LNCAP (cell line): ENCODE measurements at regions not wholly inside any gene's neighbourhood (a gene's known extent, or its start where the extent isn't known, plus 50 kb on each side); places are given as distances from the start of the nearest gene placed in this dataset.

Experiments used
- TF ChIP-seq, protein P1 (sequence below): fragments of 450-650 bp; IDR thresholded peaks from 2 replicates; pipeline ENCODE4 v1.5.1; 2017; ENCODE audit warnings: mild to moderate bottlenecking

DNA sequence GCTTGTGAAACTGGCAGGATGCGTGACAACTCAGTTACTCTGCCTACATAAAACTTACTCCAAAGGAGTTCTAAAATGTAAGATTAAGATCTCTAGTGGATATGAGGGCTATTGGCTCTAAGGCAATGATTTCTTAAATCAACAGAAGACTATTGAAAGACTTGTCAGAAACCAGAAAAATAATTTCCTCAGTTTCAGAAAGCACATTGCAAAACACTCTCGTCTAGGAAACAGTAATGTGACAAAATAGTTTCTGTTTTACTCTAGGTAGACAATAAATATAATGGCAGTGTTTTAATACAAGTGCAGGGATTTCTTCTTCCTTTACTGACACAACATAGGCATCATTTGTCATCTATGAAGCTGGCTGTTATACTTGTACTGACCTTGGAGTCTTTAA, 230.1 kb downstream of the KCTD12 start:
- TF ChIP-seq, protein P1, sequence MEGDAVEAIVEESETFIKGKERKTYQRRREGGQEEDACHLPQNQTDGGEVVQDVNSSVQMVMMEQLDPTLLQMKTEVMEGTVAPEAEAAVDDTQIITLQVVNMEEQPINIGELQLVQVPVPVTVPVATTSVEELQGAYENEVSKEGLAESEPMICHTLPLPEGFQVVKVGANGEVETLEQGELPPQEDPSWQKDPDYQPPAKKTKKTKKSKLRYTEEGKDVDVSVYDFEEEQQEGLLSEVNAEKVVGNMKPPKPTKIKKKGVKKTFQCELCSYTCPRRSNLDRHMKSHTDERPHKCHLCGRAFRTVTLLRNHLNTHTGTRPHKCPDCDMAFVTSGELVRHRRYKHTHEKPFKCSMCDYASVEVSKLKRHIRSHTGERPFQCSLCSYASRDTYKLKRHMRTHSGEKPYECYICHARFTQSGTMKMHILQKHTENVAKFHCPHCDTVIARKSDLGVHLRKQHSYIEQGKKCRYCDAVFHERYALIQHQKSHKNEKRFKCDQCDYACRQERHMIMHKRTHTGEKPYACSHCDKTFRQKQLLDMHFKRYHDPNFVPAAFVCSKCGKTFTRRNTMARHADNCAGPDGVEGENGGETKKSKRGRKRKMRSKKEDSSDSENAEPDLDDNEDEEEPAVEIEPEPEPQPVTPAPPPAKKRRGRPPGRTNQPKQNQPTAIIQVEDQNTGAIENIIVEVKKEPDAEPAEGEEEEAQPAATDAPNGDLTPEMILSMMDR, result no peak

DNA sequence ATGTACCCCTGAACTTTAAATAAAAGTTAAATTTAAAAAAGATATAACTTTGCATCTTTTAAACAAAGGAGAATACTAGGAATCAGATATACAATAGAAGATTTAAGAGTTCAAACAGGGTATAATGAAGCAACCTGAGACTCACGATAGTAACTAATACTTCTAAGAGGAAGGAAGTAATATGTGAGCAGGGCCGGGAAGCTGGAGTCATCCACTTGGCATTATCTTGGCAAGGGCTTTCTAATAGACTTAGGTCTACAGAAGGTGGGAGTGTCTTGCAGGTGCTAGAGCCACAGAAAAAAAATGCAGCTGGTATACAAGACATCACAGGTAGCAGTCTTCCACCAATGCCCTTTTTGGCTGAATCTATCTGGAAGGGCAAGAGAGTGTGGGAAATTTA, 231.9 kb downstream of the KCTD12 start:
- TF ChIP-seq, protein P1, result no peak

DNA sequence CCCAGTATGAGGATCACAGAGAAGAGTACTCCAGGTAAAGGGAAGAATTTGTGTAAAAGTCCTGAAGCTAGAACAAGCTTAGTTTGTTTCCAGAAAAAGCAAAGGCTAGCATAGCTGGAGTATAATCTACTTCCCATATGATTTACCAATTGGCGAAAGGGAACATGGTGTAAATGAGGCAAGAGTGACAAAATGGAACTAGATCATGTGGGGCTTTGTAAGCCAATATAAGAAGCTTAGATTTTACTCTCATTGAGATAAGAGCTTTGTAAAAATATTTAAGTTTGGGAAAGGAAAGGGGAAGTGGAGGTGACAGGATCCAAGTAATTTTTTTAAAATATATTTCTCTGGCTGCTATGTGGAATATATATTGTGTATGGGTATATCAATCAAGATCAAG, 234.9 kb downstream of the KCTD12 start:
- TF ChIP-seq, protein P1, result no peak

DNA sequence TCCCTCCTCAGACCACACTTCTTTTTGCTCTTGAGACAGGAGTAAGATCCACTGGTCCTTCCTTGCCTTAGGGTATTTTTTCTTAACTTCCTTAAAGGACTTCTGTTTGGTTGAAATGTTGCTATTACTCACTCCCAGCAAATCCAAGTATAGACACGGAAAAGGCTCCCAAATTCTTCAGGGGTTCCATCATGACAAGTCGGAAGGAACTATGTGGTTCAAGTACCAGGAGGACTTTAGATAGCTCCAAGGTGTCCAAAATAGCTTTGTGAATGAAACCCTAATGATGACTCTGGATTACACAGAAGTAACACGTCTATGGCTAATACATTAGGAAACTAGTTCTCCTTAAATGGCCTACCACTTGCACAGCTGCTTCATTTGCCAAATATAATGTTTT, 238.7 kb downstream of the KCTD12 start:
- TF ChIP-seq, protein P1, result no peak

DNA sequence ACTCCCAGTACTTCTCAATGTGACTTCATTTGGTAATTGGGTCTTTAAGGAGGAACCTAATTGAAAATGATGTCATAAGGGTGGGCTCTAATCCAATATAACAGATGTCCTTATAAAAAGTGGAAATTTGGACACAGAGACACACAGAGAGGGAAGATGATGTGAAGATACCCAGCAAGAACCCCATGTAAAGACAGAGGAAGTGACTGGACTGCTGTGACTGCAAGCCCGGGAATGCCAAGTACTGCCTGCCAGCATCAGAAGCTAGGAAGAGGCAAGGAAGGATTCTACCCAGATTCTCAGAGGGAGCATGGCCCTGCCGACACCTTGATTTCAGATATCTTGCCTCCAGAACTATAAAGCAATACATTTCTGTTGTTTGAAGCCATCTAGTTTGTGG, 239.3 kb downstream of the KCTD12 start:
- TF ChIP-seq, protein P1, result no peak

DNA sequence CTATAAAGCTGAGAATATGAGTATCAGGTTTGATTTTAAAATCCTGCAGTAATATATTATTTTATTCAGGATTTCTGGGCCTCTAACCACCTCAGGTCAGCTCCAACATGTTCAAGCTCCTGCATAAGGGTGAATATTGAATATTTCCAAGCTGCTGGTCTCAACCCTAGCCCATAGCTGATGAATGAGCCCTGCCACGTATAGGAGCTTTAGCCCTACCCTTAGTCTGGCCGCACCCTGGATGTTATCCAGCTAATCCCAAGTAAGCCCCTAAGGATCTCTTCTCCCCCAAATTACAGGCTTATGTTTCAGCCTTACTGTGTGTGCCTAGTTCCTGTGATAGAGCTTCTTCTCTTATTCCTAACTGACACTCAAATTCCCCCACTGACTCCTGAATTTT, 240.6 kb downstream of the KCTD12 start:
- TF ChIP-seq, protein P1, result no peak

DNA sequence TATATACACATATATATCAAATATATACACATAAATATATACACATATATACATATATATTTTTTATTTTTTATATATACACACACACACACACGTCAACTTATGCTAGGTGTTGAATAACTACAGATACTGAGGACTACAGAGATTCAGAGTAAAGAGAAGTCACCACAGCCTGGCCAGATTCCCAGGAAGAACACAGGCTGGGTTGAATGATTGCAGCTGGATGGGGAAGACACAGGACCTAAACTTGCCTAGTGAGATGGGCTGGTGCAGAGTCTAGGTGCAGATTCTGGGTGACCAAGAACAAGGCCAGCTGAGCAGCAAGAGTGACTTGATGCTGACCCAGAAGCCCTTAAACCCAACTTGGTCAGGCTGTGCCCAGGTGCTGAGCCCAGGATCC, 241.3 kb downstream of the KCTD12 start:
- TF ChIP-seq, protein P1, result no peak

DNA sequence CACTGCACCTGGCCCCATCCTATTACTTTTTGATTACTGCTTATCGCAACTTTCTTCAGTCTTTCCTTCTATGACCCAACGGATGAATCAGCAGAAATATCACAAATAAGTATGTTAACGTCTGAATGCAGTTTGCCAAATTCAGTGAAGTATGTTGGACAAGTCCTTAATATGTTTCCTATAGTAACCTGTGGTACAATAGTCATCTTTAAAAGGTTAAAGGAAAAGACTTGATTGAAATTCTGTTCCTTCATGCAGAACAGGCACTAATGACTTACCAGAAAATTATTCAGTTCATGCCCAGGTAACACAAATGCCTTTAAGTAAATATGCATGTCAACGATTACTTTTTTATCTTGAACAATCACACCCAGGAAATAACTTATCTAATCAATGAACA, 242.6 kb downstream of the KCTD12 start:
- TF ChIP-seq, protein P1, result no peak
